HCT116 (cell line): ENCODE measurements at regions not wholly inside any gene's neighbourhood (a gene's known extent, or its start where the extent isn't known, plus 50 kb on each side); places are given as distances from the start of the nearest gene placed in this dataset.

ENCODE experiments used
- ATAC-seq: fragments of 200-7000 bp; cut with Tn5 transposase; 2 replicates; pipeline ENCODE4 v1.9.1; 2020; ENCODE audit warnings: mild to moderate bottlenecking, moderate library complexity
- BruUV-seq: library from RNA; stranded (reverse); fragments of 400-500 nt; replicated peaks from 2 replicates; lab custom pipeline; 2021; lab: Mats Ljungman, UMichigan
- CTCF ChIA-PET: fragments of 300-600 bp; sonication (Branson Sonifier 250); formaldehyde crosslinking; loops from one replicate; lab custom pipeline; 2021; ENCODE audit warnings: antibody characterized with exemption; lab: Charles Lee
- POLR2A ChIA-PET: fragments of 300-600, 350-600 bp; sonication (Branson Sonifier 250); formaldehyde crosslinking; loops from one replicate; lab custom pipeline; 2021; ENCODE audit warnings: antibody characterized with exemption; lab: Charles Lee
- RAD21 ChIA-PET, 2 experiments: fragments of 300-600 bp; sonication (Branson Sonifier 250); formaldehyde crosslinking; loops; one replicate each; lab custom pipeline; 2023; ENCODE audit warnings: low total read pairs in 2 of 2; ENCODE audit not compliant: uncharacterized antibody in 2 of 2, unreplicated experiment in 2 of 2, low non-redundant PET in 1 of 2; lab: Charles Lee
- DNase-seq: peaks from one replicate; pipeline ENCODE4 v3.0.0-alpha.2; 2010; ENCODE audit warnings: low read depth, low spot score
- H2AFZ ChIP-seq: fragments of 200-600 bp; shearing (Covaris generic), sonication (generic); 2 replicates; pipeline ENCODE4 v1.6.1; 2017; ENCODE audit warnings: low read depth, mixed run types, mixed read lengths, antibody characterized with exemption, low read length; ENCODE audit not compliant: poor library complexity, severe bottlenecking
- H3K27ac ChIP-seq: 2 replicates; pipeline ENCODE4 v1.5.1; 2012; ENCODE audit warnings: low read depth, low read length
- H3K27me3 ChIP-seq: fragments of 200-600 bp; sonication (generic); 2 replicates; pipeline ENCODE4 v1.6.1; 2016; ENCODE audit warnings: mixed run types, low read length, mixed read lengths; ENCODE audit not compliant: insufficient read depth
- H3K36me3 ChIP-seq, 2 experiments: fragments of 200-500 bp in 1 of 2; fragments of 200-600 bp in 1 of 2; sonication (Bioruptor generic) in 1 of 2; sonication (generic) in 1 of 2; 2 replicates each; pipeline versions ENCODE4 v1.5.1 to v1.6.1; 2014 to 2016; ENCODE audit warnings: low read length in 2 of 2, inconsistent platforms in 1 of 2, mixed read lengths in 1 of 2, mixed run types in 1 of 2; ENCODE audit not compliant: insufficient read depth in 2 of 2, control insufficient read depth in 1 of 2
- H3K4me1 ChIP-seq, 2 experiments: fragments of 200-600 bp in 1 of 2; sonication (generic) in 1 of 2; 2 replicates each; pipeline versions ENCODE4 v1.5.1 to v1.6.1; 2012 to 2017; ENCODE audit warnings: low read length in 2 of 2, inconsistent platforms in 1 of 2, mild to moderate bottlenecking in 1 of 2, mixed read lengths in 1 of 2, mixed run types in 1 of 2, moderate library complexity in 1 of 2; ENCODE audit not compliant: insufficient read depth in 2 of 2, control insufficient read depth in 1 of 2
- H3K4me2 ChIP-seq: fragments of 200-600 bp; sonication (generic); 2 replicates; pipeline ENCODE4 v1.6.1; 2017; ENCODE audit warnings: mixed run types, low read length, mixed read lengths
- H3K4me3 ChIP-seq, 2 experiments: fragments of 200-600 bp in 1 of 2; sonication (generic) in 1 of 2; replicated peaks in 1 of 2; 2 replicates each; pipeline ENCODE4 v1.5.1; 2011 to 2016; ENCODE audit warnings: low read length in 2 of 2, control low read depth in 1 of 2, low read depth in 1 of 2, mild to moderate bottlenecking in 1 of 2, mixed read lengths in 1 of 2, mixed run types in 1 of 2
- H3K79me2 ChIP-seq: fragments of 200-600 bp; sonication (generic); 2 replicates; pipeline ENCODE4 v1.6.1; 2017; ENCODE audit warnings: mild to moderate bottlenecking, mixed run types, low read length, moderate library complexity, mixed read lengths; ENCODE audit not compliant: insufficient read depth
- H3K9ac ChIP-seq: fragments of 200-600 bp; sonication (generic); 2 replicates; pipeline ENCODE4 v1.6.1; 2016; ENCODE audit warnings: low read length, mixed read lengths
- H3K9me2 ChIP-seq: fragments of 200-600 bp; sonication (generic), shearing (Covaris generic); 2 replicates; pipeline ENCODE4 v1.6.1; 2017; ENCODE audit warnings: mixed run types, mild to moderate bottlenecking, moderate library complexity; ENCODE audit not compliant: insufficient read depth
- H3K9me3 ChIP-seq, 2 experiments: fragments of 200-500 bp in 1 of 2; fragments of 200-600 bp in 1 of 2; sonication (Bioruptor generic) in 1 of 2; sonication (generic) in 1 of 2; 2 replicates each; pipeline ENCODE4 v1.6.1; 2014 to 2017; ENCODE audit warnings: low read length in 2 of 2, mixed read lengths in 2 of 2, inconsistent platforms in 1 of 2, low read depth in 1 of 2, mild to moderate bottlenecking in 1 of 2, mixed run types in 1 of 2, moderate library complexity in 1 of 2; ENCODE audit not compliant: control insufficient read depth in 1 of 2, insufficient read depth in 1 of 2
- H4K20me1 ChIP-seq: fragments of 200-600 bp; sonication (generic), shearing (Covaris generic); 2 replicates; pipeline ENCODE4 v1.6.1; 2017; ENCODE audit warnings: mixed run types, mild to moderate bottlenecking, moderate library complexity; ENCODE audit not compliant: insufficient read depth
- CEBPB ChIP-seq: IDR thresholded peaks from 2 replicates; pipeline ENCODE4 v1.6.1; 2012; ENCODE audit warnings: low read depth
- EZH2 ChIP-seq: fragments of 200-600 bp; sonication (generic); IDR thresholded peaks from 2 replicates; pipeline ENCODE4 v1.6.1; 2017; ENCODE audit warnings: antibody characterized with exemption, mixed run types
- EZH2phosphoT487 ChIP-seq: fragments of 200-600 bp; IDR thresholded peaks from 2 replicates; pipeline ENCODE4 v1.6.1; 2018; ENCODE audit warnings: antibody characterized with exemption, borderline replicate concordance
- FOSL1 ChIP-seq: IDR thresholded peaks from 2 replicates; pipeline ENCODE4 v1.6.1; 2012; ENCODE audit warnings: low read depth
- RAD21 ChIP-seq: IDR thresholded peaks from 2 replicates; pipeline ENCODE4 v1.6.1; 2012; ENCODE audit warnings: low read depth, mild to moderate bottlenecking
- SIN3A ChIP-seq: IDR thresholded peaks from 2 replicates; pipeline ENCODE4 v1.6.1; 2012; ENCODE audit warnings: low read depth
- SP1 ChIP-seq: IDR thresholded peaks from 2 replicates; pipeline ENCODE4 v1.6.1; 2012; ENCODE audit warnings: low read depth
- YY1 ChIP-seq: IDR thresholded peaks from 2 replicates; pipeline ENCODE4 v1.6.1; 2011; ENCODE audit warnings: low read length, low read depth, moderate library complexity, mild to moderate bottlenecking; ENCODE audit not compliant: insufficient replicate concordance; ENCODE audit errors: extremely low read depth
- ZFX ChIP-seq: fragments of 450-650 bp; IDR thresholded peaks from 2 replicates; pipeline ENCODE4 v1.6.1; 2017
- intact Hi-C: fragments of 100-400 bp; cut with micrococcal nuclease; formaldehyde crosslinking; loops from 2 replicates; pipeline ENCODE4 v1.10.0; 2022
- TF ChIP-seq, protein P1 (sequence below): IDR thresholded peaks from 2 replicates; pipeline ENCODE4 v1.6.1; 2012

DNA sequence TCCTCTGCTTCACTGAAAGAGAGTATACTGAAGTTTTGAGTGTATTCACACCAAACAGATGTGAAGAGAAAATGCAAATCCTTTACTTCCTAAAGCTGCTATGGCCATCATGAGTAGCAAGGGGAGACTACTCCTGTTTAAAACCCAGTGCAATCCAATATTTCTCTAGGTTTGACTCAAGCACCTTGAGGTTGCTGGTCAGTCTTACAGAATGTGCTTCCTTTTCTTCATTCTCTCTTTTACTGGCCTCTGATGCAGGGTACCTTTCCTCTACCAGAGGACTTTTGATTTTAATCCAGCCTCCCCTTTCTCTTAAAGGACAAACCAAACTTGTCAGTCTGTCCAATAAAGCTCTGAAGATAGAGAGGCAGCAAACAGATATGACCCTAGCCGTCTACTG is 98.1 kb upstream of the TLE4 start:
- no peak overlapping the region for H3K4me2 ChIP-seq
- POLR2A ChIA-PET, result no interaction called here

DNA sequence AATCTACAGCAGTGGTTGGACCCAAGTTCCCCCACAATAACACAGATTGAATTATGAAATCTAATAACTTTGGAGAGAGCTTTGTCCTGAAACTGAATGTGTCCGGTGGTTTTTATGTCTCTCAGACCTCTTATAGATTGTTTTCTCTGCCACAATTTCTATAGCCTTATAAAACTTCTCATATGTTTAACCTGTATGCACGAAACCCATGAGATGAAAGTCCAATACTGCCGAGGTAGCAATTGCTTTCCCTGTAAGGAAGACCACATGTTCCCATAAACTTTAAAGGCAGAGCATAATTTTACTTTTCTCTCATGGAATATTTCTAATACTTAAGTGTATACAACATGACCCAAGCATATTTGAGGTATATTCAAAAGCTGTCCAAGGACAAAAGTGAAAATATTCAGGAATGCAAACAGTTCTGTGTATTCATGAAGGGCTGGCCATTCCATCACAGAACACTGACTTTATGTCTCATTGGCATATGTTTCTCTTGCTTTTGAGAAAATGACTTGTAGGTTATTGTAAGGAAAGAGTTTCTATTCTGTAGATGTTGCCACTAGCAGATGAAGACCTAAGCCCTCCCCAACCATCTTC is 94.4 kb upstream of the TLE4 start:
- no peaks in the 10 kb centered on the region for H3K9me2 ChIP-seq
- TF ChIP-seq EZH2, result no peak
- TF ChIP-seq SIN3A, result no peak
- TF ChIP-seq EZH2phosphoT487, result no peak
- TF ChIP-seq, protein P1, sequence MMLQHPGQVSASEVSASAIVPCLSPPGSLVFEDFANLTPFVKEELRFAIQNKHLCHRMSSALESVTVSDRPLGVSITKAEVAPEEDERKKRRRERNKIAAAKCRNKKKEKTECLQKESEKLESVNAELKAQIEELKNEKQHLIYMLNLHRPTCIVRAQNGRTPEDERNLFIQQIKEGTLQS, result no peak
- no peak for TF ChIP-seq ZFX
- TF ChIP-seq RAD21, result no peak
- TF ChIP-seq FOSL1, result no peak
- no peak for TF ChIP-seq CEBPB
- TF ChIP-seq SP1, result no peak
- no peaks in the 10 kb centered on the region for H3K4me1 ChIP-seq
- H3K27me3 ChIP-seq, result no peaks in the 10 kb centered on the region
- H3K79me2 ChIP-seq, result no peaks in the 10 kb centered on the region
- H3K9ac ChIP-seq, result no peak overlapping the region
- no peak overlapping the region for H2AFZ ChIP-seq
- no peak overlapping the region for H3K27ac ChIP-seq
- intact Hi-C loops, result no loop called here
- ChIA-PET RAD21 (no interaction called here), CTCF (no interaction called here), POLR2A (no interaction called here)
- peaks cover 0 to 12% of the 10 kb centered on the region in 2 experiments; a peak in 2 of 4 replicates for H3K9me3 ChIP-seq
- no peaks in the 10 kb centered on the region for H4K20me1 ChIP-seq
- BruUV-seq, result no TSS peak
- no peak overlapping the region for H3K4me3 ChIP-seq
- DNase-seq, result no peak
- H3K4me2 ChIP-seq, result no peak overlapping the region
- ATAC-seq, result no peak
- H3K36me3 ChIP-seq, result no peaks in the 10 kb centered on the region

More for the DNA sequence above, 98.1 kb upstream of the TLE4 start:
- Histone ChIP-seq H3K36me3 (no peaks in the 10 kb centered on the region), H2AFZ (no peak overlapping the region), H3K4me3 (no peak overlapping the region), H3K9ac (no peak overlapping the region), H3K9me2 (no peaks in the 10 kb centered on the region), H3K9me3 (peaks cover 4 to 5% of the 10 kb centered on the region in 2 experiments; a peak in 1 of 4 replicates), H3K27me3 (no peaks in the 10 kb centered on the region), H3K4me1 (no peaks in the 10 kb centered on the region), H3K27ac (no peak overlapping the region), H3K79me2 (no peaks in the 10 kb centered on the region), H4K20me1 (no peaks in the 10 kb centered on the region)
- ChIA-PET RAD21 (no interaction called here), CTCF (no interaction called here)
- no peak for DNase-seq
- BruUV-seq, result no TSS peak
- intact Hi-C loops, result no loop called here
- ATAC-seq, result no peak
- no peak for TF ChIP-seq SIN3A
- TF ChIP-seq YY1, result no peak
